ENCODE measurements at regions not wholly inside any gene's neighbourhood (a gene's known extent, or its start where the extent isn't known, plus 50 kb on each side); places are given as distances from the start of the nearest gene placed in this dataset.
"Not testable (repeated sequence)": the region's sequence is repeated elsewhere in the genome, so short reads cannot be mapped to it uniquely, and the experiment has no call there.

DNA sequence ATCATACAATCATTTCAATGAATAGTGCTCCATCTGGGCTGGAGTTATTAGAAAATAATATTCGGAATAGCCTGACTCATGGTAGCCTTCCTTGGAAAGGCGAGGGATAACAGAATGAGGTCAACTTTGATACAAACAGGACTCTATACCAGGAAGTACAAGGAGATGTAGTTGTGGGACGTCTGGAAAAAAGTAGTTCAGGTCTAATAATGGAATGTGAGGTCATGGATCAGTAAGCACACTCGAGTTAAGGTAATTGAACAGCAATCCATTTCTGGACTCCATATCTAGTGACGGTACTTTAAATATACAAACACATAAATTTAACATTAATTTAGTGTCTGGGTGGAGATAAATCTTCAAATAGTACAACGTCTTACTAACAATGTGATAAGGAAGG, 1204.0 kb upstream of the ADGRB3 start:
- TF ChIP-seq, protein P1, sequence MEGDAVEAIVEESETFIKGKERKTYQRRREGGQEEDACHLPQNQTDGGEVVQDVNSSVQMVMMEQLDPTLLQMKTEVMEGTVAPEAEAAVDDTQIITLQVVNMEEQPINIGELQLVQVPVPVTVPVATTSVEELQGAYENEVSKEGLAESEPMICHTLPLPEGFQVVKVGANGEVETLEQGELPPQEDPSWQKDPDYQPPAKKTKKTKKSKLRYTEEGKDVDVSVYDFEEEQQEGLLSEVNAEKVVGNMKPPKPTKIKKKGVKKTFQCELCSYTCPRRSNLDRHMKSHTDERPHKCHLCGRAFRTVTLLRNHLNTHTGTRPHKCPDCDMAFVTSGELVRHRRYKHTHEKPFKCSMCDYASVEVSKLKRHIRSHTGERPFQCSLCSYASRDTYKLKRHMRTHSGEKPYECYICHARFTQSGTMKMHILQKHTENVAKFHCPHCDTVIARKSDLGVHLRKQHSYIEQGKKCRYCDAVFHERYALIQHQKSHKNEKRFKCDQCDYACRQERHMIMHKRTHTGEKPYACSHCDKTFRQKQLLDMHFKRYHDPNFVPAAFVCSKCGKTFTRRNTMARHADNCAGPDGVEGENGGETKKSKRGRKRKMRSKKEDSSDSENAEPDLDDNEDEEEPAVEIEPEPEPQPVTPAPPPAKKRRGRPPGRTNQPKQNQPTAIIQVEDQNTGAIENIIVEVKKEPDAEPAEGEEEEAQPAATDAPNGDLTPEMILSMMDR (IDR thresholded peaks at IDR 0.05) = no peak
- peaks cover 8 to 18% of the 10 kb centered on the region in 2 donors for H3K9me3 Mint-ChIP-seq
- no peaks in the 10 kb centered on the region for H3K4me1 ChIP-seq (ENCODE audit: control insufficient read depth, insufficient read depth, low read length)
- no peak for DNase-seq
- no peak for ATAC-seq
- H3K4me1 Mint-ChIP-seq = no peaks in the 10 kb centered on the region
- no peak overlapping the region for H3K4me3 Mint-ChIP-seq
- no peak overlapping the region for H3K27ac ChIP-seq (ENCODE audit: low read length)
- intact Hi-C loops (cut with micrococcal nuclease) = no loop called here
- H3K27ac Mint-ChIP-seq = no peak overlapping the region
- no peaks in the 10 kb centered on the region for H3K27me3 ChIP-seq (ENCODE audit: control insufficient read depth, insufficient read depth, low read length)
- no peak overlapping the region for H3K4me3 ChIP-seq (ENCODE audit: low read length)
- H3K27me3 Mint-ChIP-seq (ENCODE audit: low read depth in 2 of 2) = no peaks in the 10 kb centered on the region
- peaks cover 6% of the 10 kb centered on the region for H3K9me3 ChIP-seq (ENCODE audit: control insufficient read depth, insufficient read depth, low read length)
- no peaks in the 10 kb centered on the region for H3K36me3 ChIP-seq (ENCODE audit: control insufficient read depth, insufficient read depth, low read length)
- H3K36me3 Mint-ChIP-seq = no peaks in the 10 kb centered on the region
- WGBS (ENCODE audit: insufficient coverage) = 66% methylated on average over 3 of the region's 6 CpGs

DNA sequence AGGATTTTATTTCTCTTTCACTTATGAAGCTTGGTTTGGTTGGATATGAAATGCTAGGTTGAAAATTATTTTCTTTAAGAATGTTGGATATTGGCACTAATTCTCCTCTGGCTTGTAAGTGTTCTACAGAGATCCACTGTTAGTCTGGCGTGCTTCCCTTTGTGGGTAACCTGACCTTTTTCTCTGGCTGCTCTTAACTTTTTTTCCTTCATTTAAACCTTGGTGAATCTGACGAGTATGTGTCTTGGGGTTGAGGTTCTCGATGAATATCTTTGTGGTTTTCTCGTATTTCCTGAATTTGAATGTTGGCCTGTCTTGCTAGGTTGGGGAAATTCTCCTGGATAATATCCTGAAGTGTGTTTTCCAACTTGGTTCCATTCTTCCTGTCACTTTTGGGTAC, 1208.4 kb upstream of the ADGRB3 start:
- H3K4me1 ChIP-seq (ENCODE audit: control insufficient read depth, insufficient read depth, low read length); DNase-seq: not testable (repeated sequence)

GRCh38 chr6:67412035-67412434, 1223.0 kb upstream of the ADGRB3 start:
- ATAC-seq (no peak), DNase-seq (no peak)
- Histone ChIP-seq H3K9me3 (ENCODE audit: control insufficient read depth, insufficient read depth, low read length) (no peaks in the 10 kb centered on the region), H3K36me3 (ENCODE audit: control insufficient read depth, insufficient read depth, low read length) (no peaks in the 10 kb centered on the region), H3K4me3 (ENCODE audit: low read length) (no peak overlapping the region), H3K27ac (ENCODE audit: low read length) (no peak overlapping the region), H3K27me3 (ENCODE audit: control insufficient read depth, insufficient read depth, low read length) (no peaks in the 10 kb centered on the region), H3K4me1 (ENCODE audit: control insufficient read depth, insufficient read depth, low read length) (no peaks in the 10 kb centered on the region)
- TF ChIP-seq, protein P1 (IDR thresholded peaks at IDR 0.05) = no peak
- Mint-ChIP-seq H3K4me1 (no peaks in the 10 kb centered on the region), H3K36me3 (no peaks in the 10 kb centered on the region), H3K4me3 (no peak overlapping the region), H3K27me3 (ENCODE audit: low read depth in 2 of 2) (no peaks in the 10 kb centered on the region), H3K9me3 (peaks cover 16 to 17% of the 10 kb centered on the region in 2 donors), H3K27ac (no peak overlapping the region)
- intact Hi-C loops (cut with micrococcal nuclease) = no loop called here
- 73% methylated on average over 1 of the region's 3 CpGs for WGBS (ENCODE audit: insufficient coverage)

More for the DNA sequence above, 1208.4 kb upstream of the ADGRB3 start:
- WGBS (ENCODE audit: insufficient coverage) = 79% methylated on average over 3 of the region's 4 CpGs
- H3K27ac Mint-ChIP-seq; H3K27me3 ChIP-seq (ENCODE audit: control insufficient read depth, insufficient read depth, low read length); H3K4me3 ChIP-seq (ENCODE audit: low read length); H3K9me3 ChIP-seq (ENCODE audit: control insufficient read depth, insufficient read depth, low read length); H3K4me3 Mint-ChIP-seq; H3K36me3 ChIP-seq (ENCODE audit: control insufficient read depth, insufficient read depth, low read length); H3K36me3 Mint-ChIP-seq; H3K27me3 Mint-ChIP-seq (ENCODE audit: low read depth in 2 of 2); ATAC-seq; H3K27ac ChIP-seq (ENCODE audit: low read length); intact Hi-C loops (cut with micrococcal nuclease); H3K4me1 Mint-ChIP-seq: not testable (repeated sequence)
- peaks cover 17 to 32% of the 10 kb centered on the region in 2 donors for H3K9me3 Mint-ChIP-seq

GRCh38 chr6:67411036-67411435, 1224.0 kb upstream of the ADGRB3 start:
- no peak overlapping the region for H3K27ac ChIP-seq (ENCODE audit: low read length)
- Mint-ChIP-seq H3K4me1 (no peaks in the 10 kb centered on the region), H3K27ac (no peak overlapping the region), H3K36me3 (no peaks in the 10 kb centered on the region), H3K27me3 (ENCODE audit: low read depth in 2 of 2) (no peaks in the 10 kb centered on the region), H3K9me3 (peaks cover 16 to 18% of the 10 kb centered on the region in 2 donors), H3K4me3 (no peak overlapping the region)
- ATAC-seq = no peak
- no peak overlapping the region for H3K4me3 ChIP-seq (ENCODE audit: low read length)
- intact Hi-C loops (cut with micrococcal nuclease) = no loop called here
- H3K9me3 ChIP-seq (ENCODE audit: control insufficient read depth, insufficient read depth, low read length) = peaks cover 2% of the 10 kb centered on the region
- no peaks in the 10 kb centered on the region for H3K4me1 ChIP-seq (ENCODE audit: control insufficient read depth, insufficient read depth, low read length)
- WGBS (ENCODE audit: insufficient coverage) = 31% methylated on average over 1 of the region's 1 CpG
- no peak for DNase-seq
- no peaks in the 10 kb centered on the region for H3K36me3 ChIP-seq (ENCODE audit: control insufficient read depth, insufficient read depth, low read length)
- H3K27me3 ChIP-seq (ENCODE audit: control insufficient read depth, insufficient read depth, low read length) = no peaks in the 10 kb centered on the region
- TF ChIP-seq, protein P1 (IDR thresholded peaks at IDR 0.05) = no peak
